ENCODE measurements at regions not wholly inside any gene's neighbourhood (a gene's known extent, or its start where the extent isn't known, plus 50 kb on each side); places are given as distances from the start of the nearest gene placed in this dataset.

- no peak for TF ChIP-seq TCF12 (IDR thresholded peaks at IDR 0.05)
- no peak for TF ChIP-seq USF2 (IDR thresholded peaks at IDR 0.05; ENCODE audit: borderline replicate concordance, low read depth, low read length)
- no peak for TF ChIP-seq POLR2AphosphoS5 (IDR thresholded peaks at IDR 0.05; ENCODE audit: low read depth, low read length)
- TF ChIP-seq CHD2 (IDR thresholded peaks at IDR 0.05; ENCODE audit: low read length, partially characterized antibody), result no peak
- no peak for TF ChIP-seq EZH2phosphoT487 (IDR thresholded peaks at IDR 0.05; ENCODE audit: borderline replicate concordance, low read depth)
- TF ChIP-seq CTCF (IDR thresholded peaks at IDR 0.05), result no peak
These were observed 483.4 kb upstream of the KIF2A start for GRCh38 chr5:61822584-61822983.
